GM12873 (cell line): ENCODE measurements at regions not wholly inside any gene's neighbourhood (a gene's known extent, or its start where the extent isn't known, plus 50 kb on each side); places are given as distances from the start of the nearest gene placed in this dataset.

ENCODE experiments used
- TF ChIP-seq, protein P1 (sequence below): IDR thresholded peaks from 2 replicates; pipeline ENCODE4 v1.5.1; 2012; ENCODE audit warnings: low read depth, mild to moderate bottlenecking, moderate library complexity, low read length, control low read depth; ENCODE audit not compliant: insufficient read depth; ENCODE audit errors: missing control alignments

GRCh38 chr1:177775924-177776323 is 193.9 kb downstream of the SEC16B start:
- TF ChIP-seq, protein P1, sequence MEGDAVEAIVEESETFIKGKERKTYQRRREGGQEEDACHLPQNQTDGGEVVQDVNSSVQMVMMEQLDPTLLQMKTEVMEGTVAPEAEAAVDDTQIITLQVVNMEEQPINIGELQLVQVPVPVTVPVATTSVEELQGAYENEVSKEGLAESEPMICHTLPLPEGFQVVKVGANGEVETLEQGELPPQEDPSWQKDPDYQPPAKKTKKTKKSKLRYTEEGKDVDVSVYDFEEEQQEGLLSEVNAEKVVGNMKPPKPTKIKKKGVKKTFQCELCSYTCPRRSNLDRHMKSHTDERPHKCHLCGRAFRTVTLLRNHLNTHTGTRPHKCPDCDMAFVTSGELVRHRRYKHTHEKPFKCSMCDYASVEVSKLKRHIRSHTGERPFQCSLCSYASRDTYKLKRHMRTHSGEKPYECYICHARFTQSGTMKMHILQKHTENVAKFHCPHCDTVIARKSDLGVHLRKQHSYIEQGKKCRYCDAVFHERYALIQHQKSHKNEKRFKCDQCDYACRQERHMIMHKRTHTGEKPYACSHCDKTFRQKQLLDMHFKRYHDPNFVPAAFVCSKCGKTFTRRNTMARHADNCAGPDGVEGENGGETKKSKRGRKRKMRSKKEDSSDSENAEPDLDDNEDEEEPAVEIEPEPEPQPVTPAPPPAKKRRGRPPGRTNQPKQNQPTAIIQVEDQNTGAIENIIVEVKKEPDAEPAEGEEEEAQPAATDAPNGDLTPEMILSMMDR, result no peak

- TF ChIP-seq, protein P1, result no peak
Measured at GRCh38 chr1:177772386-177772960, 197.4 kb downstream of the SEC16B start.

DNA sequence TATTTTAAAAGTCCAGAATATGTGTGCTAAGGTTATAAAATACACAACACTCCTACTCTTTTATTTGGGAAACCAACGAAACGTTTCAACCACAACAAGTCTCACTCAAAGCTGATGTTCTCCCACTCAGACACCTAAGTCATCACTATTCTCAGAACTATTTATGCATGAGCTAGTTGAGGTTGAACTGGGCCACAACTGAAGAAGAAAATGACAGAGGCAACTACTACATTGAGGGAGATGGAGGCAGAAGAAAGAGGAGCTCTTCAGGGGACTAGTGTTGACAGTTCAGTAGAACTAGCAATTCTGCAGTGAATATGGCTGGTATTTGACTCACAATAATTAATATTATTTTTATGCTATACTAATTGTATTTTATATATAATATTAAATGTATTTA is 198.2 kb downstream of the SEC16B start:
- TF ChIP-seq, protein P1, result no peak

GRCh38 chr1:177770096-177770495 is 199.8 kb downstream of the SEC16B start:
- TF ChIP-seq, protein P1, result no peak

DNA sequence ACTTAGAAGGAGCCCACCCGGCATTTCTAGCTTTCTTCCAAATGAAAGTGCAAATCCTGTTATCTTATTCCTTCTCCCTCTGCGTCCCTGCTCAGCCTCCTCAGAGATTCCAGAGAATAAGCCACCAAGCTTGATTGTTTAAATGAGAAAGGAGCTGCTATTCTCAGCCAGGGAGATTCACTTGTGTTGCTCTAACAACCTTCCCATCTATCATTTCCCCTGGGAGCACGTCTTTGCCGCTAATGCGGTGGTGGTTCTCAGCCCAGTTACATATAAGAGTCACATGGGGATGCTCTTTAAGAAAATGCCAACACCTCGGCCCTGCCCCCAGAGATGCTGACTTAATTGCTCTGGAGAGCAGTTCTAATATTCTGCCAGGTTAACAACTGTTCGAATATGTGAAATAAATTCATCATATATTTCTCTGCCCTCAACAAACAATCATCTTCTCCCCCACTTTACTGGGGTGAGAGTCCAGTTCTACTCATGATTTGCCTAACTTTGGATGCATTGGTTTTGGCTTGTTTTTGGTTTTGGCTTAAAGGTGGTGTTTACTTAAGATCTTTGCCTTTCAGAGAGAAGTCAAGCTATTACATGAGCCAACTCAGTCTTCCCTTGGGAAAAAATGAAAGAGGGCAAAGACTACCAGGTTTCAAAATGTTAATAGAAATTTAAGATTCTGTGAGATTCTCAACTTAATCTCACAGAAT is 213.9 kb downstream of the SEC16B start:
- TF ChIP-seq, protein P1, result no peak

- TF ChIP-seq, protein P1, result no peak
Measured at GRCh38 chr1:177754603-177755002, 215.3 kb downstream of the SEC16B start.

DNA sequence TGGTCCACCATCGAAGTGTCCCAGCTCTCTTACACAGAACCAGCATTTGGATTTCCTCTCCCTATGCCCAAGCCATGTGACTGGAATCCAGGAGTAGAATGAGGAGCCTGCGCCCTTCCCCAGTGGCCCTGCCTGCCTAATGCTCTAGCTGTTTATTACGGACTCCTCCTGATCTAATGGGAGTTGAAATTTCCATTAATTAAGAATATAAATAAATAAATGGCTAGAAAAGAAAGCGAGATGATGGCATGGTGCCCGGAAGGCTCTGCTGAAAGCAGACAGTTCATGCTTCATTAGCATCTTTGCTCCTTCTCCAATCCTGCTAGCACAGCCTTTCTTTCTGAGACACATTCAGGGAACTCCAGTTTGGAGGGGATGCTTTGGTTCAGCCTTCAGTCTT is 216.2 kb downstream of the SEC16B start:
- TF ChIP-seq, protein P1, result no peak
